KMS-11 (cell line): ENCODE measurements at regions not wholly inside any gene's neighbourhood (a gene's known extent, or its start where the extent isn't known, plus 50 kb on each side); places are given as distances from the start of the nearest gene placed in this dataset.

Experiments used
- H2AFZ ChIP-seq: fragments of 200-600 bp; sonication (generic); 2 replicates; pipeline ENCODE4 v1.6.1; 2016; ENCODE audit warnings: antibody characterized with exemption, mixed run types, low read depth
- H3K27ac ChIP-seq: fragments of 200-600 bp; sonication (generic); 2 replicates; pipeline ENCODE4 v1.6.1; 2016; ENCODE audit warnings: mild to moderate bottlenecking, mixed run types
- H3K27me3 ChIP-seq: fragments of 200-600 bp; sonication (generic); 2 replicates; pipeline ENCODE4 v1.6.1; 2017; ENCODE audit warnings: mild to moderate bottlenecking, low read depth, mixed run types, moderate library complexity; ENCODE audit not compliant: insufficient read depth
- H3K36me3 ChIP-seq: fragments of 200-600 bp; sonication (generic); 2 replicates; pipeline ENCODE4 v1.6.1; 2017; ENCODE audit warnings: mild to moderate bottlenecking, mixed run types; ENCODE audit not compliant: insufficient read depth
- H3K4me1 ChIP-seq: fragments of 200-600 bp; sonication (generic); 2 replicates; pipeline ENCODE4 v1.6.1; 2016; ENCODE audit warnings: mild to moderate bottlenecking, low read depth, mixed run types; ENCODE audit not compliant: poor library complexity, severe bottlenecking
- H3K4me2 ChIP-seq: fragments of 200-600 bp; sonication (generic); 2 replicates; pipeline ENCODE4 v1.7.0; 2016; ENCODE audit warnings: mild to moderate bottlenecking, mixed run types
- H3K4me3 ChIP-seq: fragments of 200-600 bp; sonication (generic); IDR thresholded peaks from 2 replicates; pipeline ENCODE4 v1.6.1; 2017; ENCODE audit warnings: low read depth, low read length, mixed read lengths; ENCODE audit not compliant: insufficient read depth
- H3K79me2 ChIP-seq: fragments of 200-600 bp; sonication (generic); 2 replicates; pipeline ENCODE4 v1.6.1; 2016; ENCODE audit warnings: low read depth, mixed run types; ENCODE audit not compliant: insufficient read depth
- H3K9ac ChIP-seq: fragments of 200-600 bp; sonication (generic); 2 replicates; pipeline ENCODE4 v1.6.1; 2016; ENCODE audit warnings: mild to moderate bottlenecking, mixed run types
- H4K20me1 ChIP-seq: fragments of 200-600 bp; sonication (generic); 2 replicates; pipeline ENCODE4 v1.6.1; 2016; ENCODE audit warnings: mild to moderate bottlenecking, mixed run types; ENCODE audit not compliant: insufficient read depth
- CTCF ChIP-seq: fragments of 200-600 bp; sonication (generic); conservative IDR thresholded peaks from 2 replicates; pipeline ENCODE4 v1.6.1; 2017; ENCODE audit warnings: low read depth, mild to moderate bottlenecking, antibody characterized with exemption, low read length, moderate library complexity, mixed read lengths

DNA sequence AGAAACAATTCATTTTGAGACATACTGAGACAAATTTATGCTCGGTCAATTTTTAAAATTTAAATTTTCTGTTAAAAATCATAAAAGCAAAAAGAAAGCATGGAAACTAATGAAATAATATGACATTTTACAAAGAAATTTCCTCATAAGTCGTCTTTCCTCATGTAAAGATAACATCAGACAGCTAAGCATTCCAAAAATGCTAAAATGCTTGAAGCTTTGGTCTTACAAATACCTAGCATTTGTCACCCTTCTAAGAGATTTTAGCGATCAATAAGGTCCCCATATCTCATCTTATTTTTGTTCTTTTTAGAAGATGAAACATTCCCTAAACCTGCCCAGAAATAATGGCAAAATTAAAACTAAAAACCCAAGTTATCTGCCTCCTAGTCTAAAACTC lies 68.5 kb upstream of the FREM2 start:
- Histone ChIP-seq H3K4me2 (no peak overlapping the region), H3K36me3 (no peaks in the 10 kb centered on the region), H4K20me1 (no peaks in the 10 kb centered on the region), H3K4me3 (no peak overlapping the region), H3K27ac (no peak overlapping the region), H2AFZ (no peak overlapping the region), H3K79me2 (no peaks in the 10 kb centered on the region), H3K9ac (no peak overlapping the region), H3K4me1 (no peaks in the 10 kb centered on the region), H3K27me3 (no peaks in the 10 kb centered on the region)
- no peak for TF ChIP-seq CTCF

- no peak for TF ChIP-seq CTCF
- no peaks in the 10 kb centered on the region for H4K20me1 ChIP-seq
- H3K4me3 ChIP-seq, result no peak overlapping the region
- H3K27ac ChIP-seq, result no peak overlapping the region
- no peaks in the 10 kb centered on the region for H3K27me3 ChIP-seq
- no peak overlapping the region for H3K9ac ChIP-seq
- H3K36me3 ChIP-seq, result no peaks in the 10 kb centered on the region
- H3K4me1 ChIP-seq, result no peaks in the 10 kb centered on the region
- no peak overlapping the region for H3K4me2 ChIP-seq
- H3K79me2 ChIP-seq, result no peaks in the 10 kb centered on the region
- H2AFZ ChIP-seq, result no peak overlapping the region
These were observed 68.0 kb upstream of the FREM2 start for GRCh38 chr13:38618881-38619280.

DNA sequence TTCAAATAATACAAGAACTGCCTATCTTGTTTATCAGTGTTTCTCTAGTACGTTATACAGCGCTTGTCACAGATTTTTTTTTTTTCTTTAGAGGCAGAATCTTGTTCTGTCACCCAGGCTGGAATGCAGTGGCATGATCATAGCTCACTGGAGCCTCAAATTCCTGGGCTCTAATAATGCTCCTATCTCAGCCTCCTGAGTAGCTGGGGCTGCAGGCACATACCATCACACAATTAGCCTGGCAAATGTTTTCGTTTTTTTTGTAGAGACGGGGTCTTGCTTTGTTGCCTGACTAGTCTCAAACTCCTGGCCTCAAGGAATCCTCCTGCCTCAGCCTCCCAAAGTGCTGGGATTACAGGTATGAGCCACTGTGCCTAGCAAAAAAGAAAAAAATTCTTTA lies 66.0 kb upstream of the FREM2 start:
- H2AFZ ChIP-seq, result no peak overlapping the region
- no peaks in the 10 kb centered on the region for H3K4me1 ChIP-seq
- no peak overlapping the region for H3K27ac ChIP-seq
- no peaks in the 10 kb centered on the region for H4K20me1 ChIP-seq
- H3K36me3 ChIP-seq, result no peaks in the 10 kb centered on the region
- TF ChIP-seq CTCF, result no peak
- H3K4me2 ChIP-seq, result no peak overlapping the region
- no peak overlapping the region for H3K4me3 ChIP-seq
- no peaks in the 10 kb centered on the region for H3K27me3 ChIP-seq
- H3K79me2 ChIP-seq, result no peaks in the 10 kb centered on the region
- H3K9ac ChIP-seq, result no peak overlapping the region

DNA sequence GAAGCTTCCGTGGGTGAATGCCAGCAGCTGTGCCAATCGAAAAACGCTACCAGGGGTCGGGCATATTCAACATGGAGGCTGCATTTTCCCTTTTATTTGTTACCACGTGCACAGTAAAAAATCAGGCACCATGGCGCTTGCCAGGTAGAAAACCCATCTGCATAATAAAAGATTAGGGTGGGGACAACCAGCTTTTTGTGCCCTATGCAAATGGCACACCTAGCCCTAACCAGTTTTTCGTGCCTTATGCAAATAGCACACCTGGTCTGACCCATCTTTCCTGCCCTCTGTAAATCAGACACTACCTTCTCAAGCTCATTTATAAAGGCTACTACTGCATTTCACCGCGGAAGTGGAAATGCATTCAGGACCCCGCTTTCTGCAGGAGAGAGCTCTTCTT lies 62.1 kb upstream of the FREM2 start:
- Histone ChIP-seq H3K27me3 (no peaks in the 10 kb centered on the region), H3K36me3 (no peaks in the 10 kb centered on the region), H3K4me1 (no peaks in the 10 kb centered on the region), H3K4me2 (no peak overlapping the region), H3K27ac (no peak overlapping the region), H2AFZ (no peak overlapping the region), H3K79me2 (no peaks in the 10 kb centered on the region), H4K20me1 (no peaks in the 10 kb centered on the region), H3K9ac (no peak overlapping the region), H3K4me3 (no peak overlapping the region)
- no peak for TF ChIP-seq CTCF

GRCh38 chr13:38628554-38628953 lies 58.3 kb upstream of the FREM2 start:
- no peaks in the 10 kb centered on the region for H3K27me3 ChIP-seq
- no peak overlapping the region for H2AFZ ChIP-seq
- no peaks in the 10 kb centered on the region for H3K79me2 ChIP-seq
- H3K27ac ChIP-seq, result no peak overlapping the region
- H3K4me1 ChIP-seq, result no peaks in the 10 kb centered on the region
- TF ChIP-seq CTCF, result no peak
- no peaks in the 10 kb centered on the region for H3K36me3 ChIP-seq
- no peaks in the 10 kb centered on the region for H4K20me1 ChIP-seq
- H3K9ac ChIP-seq, result no peak overlapping the region
- no peak overlapping the region for H3K4me2 ChIP-seq
- H3K4me3 ChIP-seq, result no peak overlapping the region
